ENCODE measurements at regions not wholly inside any gene's neighbourhood (a gene's known extent, or its start where the extent isn't known, plus 50 kb on each side); places are given as distances from the start of the nearest gene placed in this dataset.

GRCh38 chr13:37241786-37242185, 136.3 kb upstream of the CSNK1A1L start (continued):
- TF ChIP-seq ZNF398 (CRISPR knock-in tag; IDR thresholded peaks at IDR 0.05) (no peak), E2F1 (CRISPR knock-in tag; IDR thresholded peaks at IDR 0.05) (no peak), SMC3 (conservative IDR thresholded peaks at IDR 0.05; ENCODE audit: insufficient read depth, low read depth, low read length) (no peak), RFX5 (IDR thresholded peaks at IDR 0.05; ENCODE audit: low read depth, low read length) (no peak), KDM5B (IDR thresholded peaks at IDR 0.05; ENCODE audit: insufficient replicate concordance, low read depth, low read length) (no peak)

GRCh38 chr13:37230346-37230745, 124.9 kb upstream of the CSNK1A1L start:
- in situ Hi-C loops (cut with MboI) (no loop called here), intact Hi-C loops (cut with micrococcal nuclease) (no loop called here)
- TF ChIP-seq ZNF592 (IDR thresholded peaks at IDR 0.05): no peak
- TF ChIP-seq FOXP1 (CRISPR knock-in tag; IDR thresholded peaks at IDR 0.05): no peak
- Histone ChIP-seq H3K4me2 (ENCODE audit: insufficient read depth, low read length) (no peak overlapping the region), H3K27me3 (ENCODE audit: control insufficient read depth in 2 of 2, insufficient read depth in 2 of 2, low read length in 2 of 2) (no peaks in the 10 kb centered on the region), H3K9me3 (replicated peaks; ENCODE audit: control insufficient read depth, insufficient read depth, low read depth, low read length) (no peaks in the 10 kb centered on the region), H4K20me1 (replicated peaks; ENCODE audit: control insufficient read depth, insufficient read depth, low read length) (no peaks in the 10 kb centered on the region), H3K79me2 (ENCODE audit: control insufficient read depth, insufficient read depth, low read length) (no peaks in the 10 kb centered on the region), H3K9me1 (ENCODE audit: control insufficient read depth, insufficient read depth, low read length) (no peaks in the 10 kb centered on the region), H3K36me3 (ENCODE audit: control insufficient read depth, insufficient read depth, low read length) (no peaks in the 10 kb centered on the region), H3K27ac (ENCODE audit: extremely low read depth, low read depth, low read length) (no peak overlapping the region), H3K4me1 (replicated peaks in 1 of 2; ENCODE audit: control insufficient read depth in 2 of 2, insufficient read depth in 2 of 2, low read length in 2 of 2) (no peaks in the 10 kb centered on the region), H3K4me3 (no peak overlapping the region), H3K9ac (ENCODE audit: insufficient read depth in 1 of 2, low read depth in 2 of 2, low read length in 2 of 2) (no peak overlapping the region), H2AFZ (ENCODE audit: low read depth, low read length) (no peak overlapping the region)
- CTCF ChIA-PET (ENCODE audit: low intra/inter-chr PET ratio): no interaction called here
- no peak for ATAC-seq
- no TSS peak for BruUV-seq (replicated peaks)
- POLR2A ChIA-PET: no interaction called here
- FAIRE-seq: no peak
- DNase-seq (ENCODE audit: extremely low read depth in 1 of 4, low spot score in 3 of 4): no peak
